ENCODE measurements at regions not wholly inside any gene's neighbourhood (a gene's known extent, or its start where the extent isn't known, plus 50 kb on each side); places are given as distances from the start of the nearest gene placed in this dataset.

- TF ChIP-seq POLR2AphosphoS5 (IDR thresholded peaks at IDR 0.05; ENCODE audit: insufficient read depth in 1 of 2, low read depth in 1 of 2) (no peak), CTCF (IDR thresholded peaks at IDR 0.05) (no peak), POLR2A (IDR thresholded peaks at IDR 0.05) (no peak)
Observed at GRCh38 chr21:17690078-17690494, 77.4 kb upstream of the BTG3 start.
